ENCODE measurements at regions not wholly inside any gene's neighbourhood (a gene's known extent, or its start where the extent isn't known, plus 50 kb on each side); places are given as distances from the start of the nearest gene placed in this dataset.
A peak's percentile ranks its signal among the peaks of the same experiment; 100 is the strongest.

GRCh38 chr1:48109390-48110013 is 112.3 kb upstream of the TRABD2B start:
- TF ChIP-seq CTCF (IDR thresholded peaks at IDR 0.05) (peak; percentile 73), EZH2 (IDR thresholded peaks at IDR 0.05; ENCODE audit: borderline replicate concordance, insufficient read depth, low read depth, low read length, poor library complexity, severe bottlenecking) (no peak)
